ENCODE measurements at regions not wholly inside any gene's neighbourhood (a gene's known extent, or its start where the extent isn't known, plus 50 kb on each side); places are given as distances from the start of the nearest gene placed in this dataset.

DNA sequence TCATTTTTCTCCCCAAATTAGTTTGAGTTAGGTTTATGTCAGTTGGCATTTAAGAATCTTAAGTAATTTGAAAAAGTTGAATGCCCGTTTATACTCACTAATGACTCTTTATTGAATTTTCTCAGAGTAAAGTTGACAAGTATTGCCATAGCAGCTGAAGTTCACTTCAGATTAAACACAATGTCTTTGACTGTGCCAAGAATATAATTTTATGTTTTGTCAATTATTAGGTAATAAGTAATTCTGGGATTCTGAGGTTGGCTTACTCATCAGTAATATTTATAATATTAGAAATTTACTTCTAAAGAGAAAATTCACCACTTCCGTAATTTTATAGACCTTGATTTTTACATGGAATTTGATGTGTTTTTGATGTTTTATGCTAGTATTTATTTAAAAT, 369.3 kb upstream of the TMPRSS15 start:
- TF ChIP-seq CTCF (IDR thresholded peaks at IDR 0.05; ENCODE audit: borderline replicate concordance, extremely low read depth, low read length, poor library complexity, severe bottlenecking) (no peak), EZH2 (IDR thresholded peaks at IDR 0.05; ENCODE audit: borderline replicate concordance, low read depth, low read length, severe bottlenecking) (no peak)

Measured in DND-41 (cell line).